H9 (cell line): ENCODE measurements at regions not wholly inside any gene's neighbourhood (a gene's known extent, or its start where the extent isn't known, plus 50 kb on each side); places are given as distances from the start of the nearest gene placed in this dataset.
"Not testable (repeated sequence)": the region's sequence is repeated elsewhere in the genome, so short reads cannot be mapped to it uniquely, and the experiment has no call there.

Experiments
- DNase-seq: peaks from one replicate; pipeline ENCODE4 v3.0.0-alpha.2; 2017
- H2AFZ ChIP-seq: one replicate; pipeline ENCODE4 v1.6.1; 2013; ENCODE audit warnings: mild to moderate bottlenecking, low read length, control low read depth, moderate library complexity
- H2AK5ac ChIP-seq: 2 replicates; pipeline ENCODE4 v1.6.1; 2013; ENCODE audit warnings: low read length, control low read depth, mixed read lengths; ENCODE audit not compliant: insufficient read length
- H2BK120ac ChIP-seq: one replicate; pipeline ENCODE4 v1.6.1; 2013; ENCODE audit warnings: low read depth, mild to moderate bottlenecking, low read length, control low read depth, inconsistent platforms; ENCODE audit not compliant: poor library complexity, severe bottlenecking
- H2BK12ac ChIP-seq: 2 replicates; pipeline ENCODE4 v1.6.1; 2013; ENCODE audit warnings: low read length, control low read depth, mixed read lengths, low read depth; ENCODE audit not compliant: insufficient read length
- H2BK15ac ChIP-seq: 2 replicates; pipeline ENCODE4 v1.6.1; 2013; ENCODE audit warnings: low read depth, low read length, control low read depth
- H2BK20ac ChIP-seq: one replicate; pipeline ENCODE4 v1.6.1; 2013; ENCODE audit warnings: low read depth, mild to moderate bottlenecking, low read length, control low read depth, inconsistent platforms; ENCODE audit not compliant: poor library complexity, severe bottlenecking
- H2BK5ac ChIP-seq: 2 replicates; pipeline ENCODE4 v1.6.1; 2013; ENCODE audit warnings: low read length, control low read depth, mixed read lengths; ENCODE audit not compliant: insufficient read length
- H3K14ac ChIP-seq: 2 replicates; pipeline ENCODE4 v1.6.1; 2013; ENCODE audit warnings: low read length, control low read depth; ENCODE audit not compliant: insufficient read depth
- H3K18ac ChIP-seq: 2 replicates; pipeline ENCODE4 v1.6.1; 2013; ENCODE audit warnings: low read depth, mild to moderate bottlenecking, mixed read lengths, low read length, control low read depth; ENCODE audit not compliant: insufficient read length
- H3K23ac ChIP-seq: 2 replicates; pipeline ENCODE4 v1.6.1; 2013; ENCODE audit warnings: low read length, control low read depth, mixed read lengths, low read depth; ENCODE audit not compliant: insufficient read length
- H3K23me2 ChIP-seq: 2 replicates; pipeline ENCODE4 v1.6.1; 2013; ENCODE audit warnings: low read depth, mild to moderate bottlenecking, mixed read lengths, low read length, control low read depth; ENCODE audit not compliant: insufficient read length, poor library complexity, severe bottlenecking
- H3K27ac ChIP-seq: 2 replicates; pipeline ENCODE4 v1.5.1; 2013; ENCODE audit warnings: low read length, control low read depth, mixed read lengths, low read depth; ENCODE audit not compliant: insufficient read length
- H3K27me3 ChIP-seq: 2 replicates; pipeline ENCODE4 v1.6.1; 2013; ENCODE audit warnings: low read length, control low read depth, inconsistent platforms; ENCODE audit not compliant: insufficient read depth
- H3K4ac ChIP-seq: 2 replicates; pipeline ENCODE4 v1.6.1; 2013; ENCODE audit warnings: low read depth, mild to moderate bottlenecking, control low read depth, inconsistent platforms, low read length, moderate library complexity
- H3K4me1 ChIP-seq: 2 replicates; pipeline ENCODE4 v1.6.1; 2013; ENCODE audit warnings: low read length, control low read depth, inconsistent platforms; ENCODE audit not compliant: insufficient read depth
- H3K4me2 ChIP-seq: 2 replicates; pipeline ENCODE4 v1.6.1; 2013; ENCODE audit warnings: low read length, control low read depth, mixed read lengths; ENCODE audit not compliant: insufficient read length, insufficient read depth
- H3K56ac ChIP-seq: 2 replicates; pipeline ENCODE4 v1.6.1; 2013; ENCODE audit warnings: low read depth, mild to moderate bottlenecking, mixed read lengths, low read length, control low read depth; ENCODE audit not compliant: insufficient read length
- H3K79me1 ChIP-seq: 2 replicates; pipeline ENCODE4 v1.6.1; 2013; ENCODE audit warnings: low read depth, mild to moderate bottlenecking, moderate library complexity, low read length, control low read depth, inconsistent platforms; ENCODE audit not compliant: insufficient read depth, poor library complexity, severe bottlenecking
- H3K79me2 ChIP-seq: 2 replicates; pipeline ENCODE4 v1.6.1; 2013; ENCODE audit warnings: low read length, control low read depth, inconsistent platforms; ENCODE audit not compliant: insufficient read depth
- H3K9ac ChIP-seq: 2 replicates; pipeline ENCODE4 v1.6.1; 2013; ENCODE audit warnings: low read length, control low read depth, mixed read lengths; ENCODE audit not compliant: insufficient read length; ENCODE audit errors: extremely low read depth
- H3K9me3 ChIP-seq: one replicate; pipeline ENCODE4 v1.6.1; 2013; ENCODE audit warnings: low read depth, low read length, inconsistent platforms; ENCODE audit not compliant: control insufficient read depth
- H3T11ph ChIP-seq: one replicate; pipeline ENCODE4 v1.6.1; 2013; ENCODE audit warnings: mild to moderate bottlenecking, low read length, control low read depth, inconsistent platforms
- H4K20me1 ChIP-seq: one replicate; pipeline ENCODE4 v1.6.1; 2013; ENCODE audit not compliant: control insufficient read depth, insufficient read length, insufficient read depth
- H4K5ac ChIP-seq: 2 replicates; pipeline ENCODE4 v1.6.1; 2013; ENCODE audit warnings: low read depth, mild to moderate bottlenecking, mixed read lengths, low read length, control low read depth; ENCODE audit not compliant: insufficient read length
- H4K8ac ChIP-seq: replicated peaks from 2 replicates; pipeline ENCODE4 v1.6.1; 2013; ENCODE audit warnings: low read length, control low read depth, mixed read lengths, low read depth; ENCODE audit not compliant: insufficient read length
- H4K91ac ChIP-seq: 2 replicates; pipeline ENCODE4 v1.6.1; 2013; ENCODE audit warnings: low read depth, mild to moderate bottlenecking, moderate library complexity, mixed read lengths, low read length, control low read depth; ENCODE audit not compliant: insufficient read length
- H3K27ac Mint-ChIP-seq, 3 experiments: 2 replicates in 2 of 3; 3 replicates in 1 of 3; pipeline ENCODE4 v1.8.0; 2020 to 2021; ENCODE audit warnings: mixed read lengths in 3 of 3, mild to moderate bottlenecking in 1 of 3, moderate library complexity in 1 of 3
- H3K27me3 Mint-ChIP-seq: 2 replicates; pipeline ENCODE4 v1.8.0; 2021; ENCODE audit warnings: low read depth, mild to moderate bottlenecking, moderate library complexity, mixed read lengths
- H3K36me3 Mint-ChIP-seq, 3 experiments: 2 replicates in 2 of 3; 3 replicates in 1 of 3; pipeline ENCODE4 v1.8.0; 2020 to 2021; ENCODE audit warnings: low read depth in 3 of 3, mixed read lengths in 3 of 3; ENCODE audit not compliant: insufficient read depth in 1 of 3
- H3K4me1 Mint-ChIP-seq, 2 experiments: 2 replicates each; pipeline ENCODE4 v1.8.0; 2020; ENCODE audit warnings: mixed read lengths in 2 of 2
- H3K4me3 Mint-ChIP-seq, 2 experiments: 2 replicates in 1 of 2; 3 replicates in 1 of 2; pipeline ENCODE4 v1.8.0; 2020 to 2021; ENCODE audit warnings: mild to moderate bottlenecking in 2 of 2, mixed read lengths in 2 of 2, moderate library complexity in 1 of 2
- H3K9me3 Mint-ChIP-seq, 2 experiments: 2 replicates in 1 of 2; 3 replicates in 1 of 2; pipeline ENCODE4 v1.8.0; 2020; ENCODE audit warnings: mild to moderate bottlenecking in 2 of 2, mixed read lengths in 2 of 2, moderate library complexity in 1 of 2
- WGBS: extraction: QIAGEN DNeasy Blood & Tissue Kit; methylation state at CpG from one replicate; pipeline ENCODE4 v1.1.7; 2013; ENCODE audit warnings: missing lambda C conversion rate, low lambda C conversion rate, mixed read lengths; ENCODE audit not compliant: insufficient read length; ENCODE audit errors: extremely low coverage; 5-methylcytosine and 5-hydroxymethylcytosine counted together

GRCh38 chr15:21272176-21272982 is 167.9 kb downstream of the POTEB3 start:
- H2BK120ac ChIP-seq, H4K91ac ChIP-seq, H2BK15ac ChIP-seq, H2AFZ ChIP-seq, H3K9ac ChIP-seq, H3K4me1 Mint-ChIP-seq, H2BK5ac ChIP-seq, H3T11ph ChIP-seq, H3K23me2 ChIP-seq, H3K23ac ChIP-seq, H4K5ac ChIP-seq, H3K27ac Mint-ChIP-seq, H2AK5ac ChIP-seq, H4K8ac ChIP-seq, H3K27me3 Mint-ChIP-seq, H3K79me1 ChIP-seq, H3K14ac ChIP-seq, H3K4me1 ChIP-seq, H2BK12ac ChIP-seq, H3K4ac ChIP-seq, H3K4me2 ChIP-seq, DNase-seq, H3K18ac ChIP-seq, H3K4me3 Mint-ChIP-seq, H3K56ac ChIP-seq, H3K79me2 ChIP-seq, H3K27me3 ChIP-seq, H2BK20ac ChIP-seq, H3K27ac ChIP-seq, H4K20me1 ChIP-seq: not testable (repeated sequence)
- peaks cover 48% of the 10 kb centered on the region for H3K9me3 ChIP-seq
- peaks cover 59 to 62% of the 10 kb centered on the region in 2 experiments for H3K9me3 Mint-ChIP-seq
- no CpG with 5 or more reads among the region's 3 CpGs for WGBS
- peaks cover 0 to 42% (median 23%) of the 10 kb centered on the region in 3 experiments; a peak in 6 of 7 replicates for H3K36me3 Mint-ChIP-seq
